Transverse colon (tissue), 4 donors: ENCODE measurements at regions not wholly inside any gene's neighbourhood (a gene's known extent, or its start where the extent isn't known, plus 50 kb on each side); places are given as distances from the start of the nearest gene placed in this dataset.

Source experiments
- CTCF ChIP-seq, 5 experiments: fragments of 200-600 bp in 3 of 5; fragments of 450-650 bp in 2 of 5; sonication (generic) in 3 of 5; IDR thresholded peaks; 1 replicate in 2 of 5; 2 replicates in 3 of 5; pipeline ENCODE4 v1.5.1; 2016 to 2017; ENCODE audit warnings: antibody characterized with exemption in 5 of 5, inconsistent platforms in 3 of 5, mild to moderate bottlenecking in 2 of 5, moderate library complexity in 1 of 5
- EP300 ChIP-seq: sonication (generic); formaldehyde crosslinking; IDR thresholded peaks from one replicate; pipeline ENCODE4 v1.6.1; 2017; ENCODE audit warnings: antibody characterized with exemption, low read depth
- POLR2A ChIP-seq: fragments of 450-650 bp; IDR thresholded peaks from one replicate; pipeline ENCODE4 v1.6.1; 2016; ENCODE audit warnings: antibody characterized with exemption, mild to moderate bottlenecking, moderate library complexity
- POLR2AphosphoS5 ChIP-seq, 3 donors: sonication (generic); formaldehyde crosslinking; IDR thresholded peaks; one replicate each; pipeline ENCODE4 v1.6.1; 2016; ENCODE audit warnings: antibody characterized with exemption in 3 of 3

GRCh38 chr6:115783402-115784061, 277.2 kb downstream of the FRK start:
- TF ChIP-seq EP300: no peak
- no peak for TF ChIP-seq CTCF (IDR thresholded peaks at IDR 0.05)
- no peak for TF ChIP-seq POLR2A
- TF ChIP-seq POLR2AphosphoS5 (IDR thresholded peaks at IDR 0.05): no peak
